H9 (cell line): ENCODE measurements at regions not wholly inside any gene's neighbourhood (a gene's known extent, or its start where the extent isn't known, plus 50 kb on each side); places are given as distances from the start of the nearest gene placed in this dataset.

Experiments
- DNase-seq: peaks from one replicate; pipeline ENCODE4 v3.0.0-alpha.2; 2017
- H2AFZ ChIP-seq: one replicate; pipeline ENCODE4 v1.6.1; 2013; ENCODE audit warnings: mild to moderate bottlenecking, low read length, control low read depth, moderate library complexity
- H2AK5ac ChIP-seq: 2 replicates; pipeline ENCODE4 v1.6.1; 2013; ENCODE audit warnings: low read length, control low read depth, mixed read lengths; ENCODE audit not compliant: insufficient read length
- H2BK120ac ChIP-seq: one replicate; pipeline ENCODE4 v1.6.1; 2013; ENCODE audit warnings: low read depth, mild to moderate bottlenecking, low read length, control low read depth, inconsistent platforms; ENCODE audit not compliant: poor library complexity, severe bottlenecking
- H2BK12ac ChIP-seq: 2 replicates; pipeline ENCODE4 v1.6.1; 2013; ENCODE audit warnings: low read length, control low read depth, mixed read lengths, low read depth; ENCODE audit not compliant: insufficient read length
- H2BK15ac ChIP-seq: 2 replicates; pipeline ENCODE4 v1.6.1; 2013; ENCODE audit warnings: low read depth, low read length, control low read depth
- H2BK20ac ChIP-seq: one replicate; pipeline ENCODE4 v1.6.1; 2013; ENCODE audit warnings: low read depth, mild to moderate bottlenecking, low read length, control low read depth, inconsistent platforms; ENCODE audit not compliant: poor library complexity, severe bottlenecking
- H2BK5ac ChIP-seq: 2 replicates; pipeline ENCODE4 v1.6.1; 2013; ENCODE audit warnings: low read length, control low read depth, mixed read lengths; ENCODE audit not compliant: insufficient read length
- H3K14ac ChIP-seq: 2 replicates; pipeline ENCODE4 v1.6.1; 2013; ENCODE audit warnings: low read length, control low read depth; ENCODE audit not compliant: insufficient read depth
- H3K18ac ChIP-seq: 2 replicates; pipeline ENCODE4 v1.6.1; 2013; ENCODE audit warnings: low read depth, mild to moderate bottlenecking, mixed read lengths, low read length, control low read depth; ENCODE audit not compliant: insufficient read length
- H3K23ac ChIP-seq: 2 replicates; pipeline ENCODE4 v1.6.1; 2013; ENCODE audit warnings: low read length, control low read depth, mixed read lengths, low read depth; ENCODE audit not compliant: insufficient read length
- H3K23me2 ChIP-seq: 2 replicates; pipeline ENCODE4 v1.6.1; 2013; ENCODE audit warnings: low read depth, mild to moderate bottlenecking, mixed read lengths, low read length, control low read depth; ENCODE audit not compliant: insufficient read length, poor library complexity, severe bottlenecking
- H3K27ac ChIP-seq: 2 replicates; pipeline ENCODE4 v1.5.1; 2013; ENCODE audit warnings: low read length, control low read depth, mixed read lengths, low read depth; ENCODE audit not compliant: insufficient read length
- H3K27me3 ChIP-seq: 2 replicates; pipeline ENCODE4 v1.6.1; 2013; ENCODE audit warnings: low read length, control low read depth, inconsistent platforms; ENCODE audit not compliant: insufficient read depth
- H3K4ac ChIP-seq: 2 replicates; pipeline ENCODE4 v1.6.1; 2013; ENCODE audit warnings: low read depth, mild to moderate bottlenecking, control low read depth, inconsistent platforms, low read length, moderate library complexity
- H3K4me1 ChIP-seq: 2 replicates; pipeline ENCODE4 v1.6.1; 2013; ENCODE audit warnings: low read length, control low read depth, inconsistent platforms; ENCODE audit not compliant: insufficient read depth
- H3K4me2 ChIP-seq: 2 replicates; pipeline ENCODE4 v1.6.1; 2013; ENCODE audit warnings: low read length, control low read depth, mixed read lengths; ENCODE audit not compliant: insufficient read length, insufficient read depth
- H3K56ac ChIP-seq: 2 replicates; pipeline ENCODE4 v1.6.1; 2013; ENCODE audit warnings: low read depth, mild to moderate bottlenecking, mixed read lengths, low read length, control low read depth; ENCODE audit not compliant: insufficient read length
- H3K79me1 ChIP-seq: 2 replicates; pipeline ENCODE4 v1.6.1; 2013; ENCODE audit warnings: low read depth, mild to moderate bottlenecking, moderate library complexity, low read length, control low read depth, inconsistent platforms; ENCODE audit not compliant: insufficient read depth, poor library complexity, severe bottlenecking
- H3K79me2 ChIP-seq: 2 replicates; pipeline ENCODE4 v1.6.1; 2013; ENCODE audit warnings: low read length, control low read depth, inconsistent platforms; ENCODE audit not compliant: insufficient read depth
- H3K9ac ChIP-seq: 2 replicates; pipeline ENCODE4 v1.6.1; 2013; ENCODE audit warnings: low read length, control low read depth, mixed read lengths; ENCODE audit not compliant: insufficient read length; ENCODE audit errors: extremely low read depth
- H3K9me3 ChIP-seq: one replicate; pipeline ENCODE4 v1.6.1; 2013; ENCODE audit warnings: low read depth, low read length, inconsistent platforms; ENCODE audit not compliant: control insufficient read depth
- H3T11ph ChIP-seq: one replicate; pipeline ENCODE4 v1.6.1; 2013; ENCODE audit warnings: mild to moderate bottlenecking, low read length, control low read depth, inconsistent platforms
- H4K20me1 ChIP-seq: one replicate; pipeline ENCODE4 v1.6.1; 2013; ENCODE audit not compliant: control insufficient read depth, insufficient read length, insufficient read depth
- H4K5ac ChIP-seq: 2 replicates; pipeline ENCODE4 v1.6.1; 2013; ENCODE audit warnings: low read depth, mild to moderate bottlenecking, mixed read lengths, low read length, control low read depth; ENCODE audit not compliant: insufficient read length
- H4K8ac ChIP-seq: replicated peaks from 2 replicates; pipeline ENCODE4 v1.6.1; 2013; ENCODE audit warnings: low read length, control low read depth, mixed read lengths, low read depth; ENCODE audit not compliant: insufficient read length
- H4K91ac ChIP-seq: 2 replicates; pipeline ENCODE4 v1.6.1; 2013; ENCODE audit warnings: low read depth, mild to moderate bottlenecking, moderate library complexity, mixed read lengths, low read length, control low read depth; ENCODE audit not compliant: insufficient read length
- H3K27ac Mint-ChIP-seq, 3 experiments: 2 replicates in 2 of 3; 3 replicates in 1 of 3; pipeline ENCODE4 v1.8.0; 2020 to 2021; ENCODE audit warnings: mixed read lengths in 3 of 3, mild to moderate bottlenecking in 1 of 3, moderate library complexity in 1 of 3
- H3K27me3 Mint-ChIP-seq: 2 replicates; pipeline ENCODE4 v1.8.0; 2021; ENCODE audit warnings: low read depth, mild to moderate bottlenecking, moderate library complexity, mixed read lengths
- H3K36me3 Mint-ChIP-seq, 3 experiments: 2 replicates in 2 of 3; 3 replicates in 1 of 3; pipeline ENCODE4 v1.8.0; 2020 to 2021; ENCODE audit warnings: low read depth in 3 of 3, mixed read lengths in 3 of 3; ENCODE audit not compliant: insufficient read depth in 1 of 3
- H3K4me1 Mint-ChIP-seq, 2 experiments: 2 replicates each; pipeline ENCODE4 v1.8.0; 2020; ENCODE audit warnings: mixed read lengths in 2 of 2
- H3K4me3 Mint-ChIP-seq, 2 experiments: 2 replicates in 1 of 2; 3 replicates in 1 of 2; pipeline ENCODE4 v1.8.0; 2020 to 2021; ENCODE audit warnings: mild to moderate bottlenecking in 2 of 2, mixed read lengths in 2 of 2, moderate library complexity in 1 of 2
- H3K9me3 Mint-ChIP-seq, 2 experiments: 2 replicates in 1 of 2; 3 replicates in 1 of 2; pipeline ENCODE4 v1.8.0; 2020; ENCODE audit warnings: mild to moderate bottlenecking in 2 of 2, mixed read lengths in 2 of 2, moderate library complexity in 1 of 2
- CTCF ChIP-seq: fragments of 200-600 bp; sonication (generic); conservative IDR thresholded peaks from 3 replicates; pipeline ENCODE4 v1.8.0; 2021; ENCODE audit warnings: antibody characterized with exemption, mild to moderate bottlenecking
- WGBS: extraction: QIAGEN DNeasy Blood & Tissue Kit; methylation state at CpG from one replicate; pipeline ENCODE4 v1.1.7; 2013; ENCODE audit warnings: missing lambda C conversion rate, low lambda C conversion rate, mixed read lengths; ENCODE audit not compliant: insufficient read length; ENCODE audit errors: extremely low coverage; 5-methylcytosine and 5-hydroxymethylcytosine counted together

GRCh38 chr21:43323244-43324005, 103.5 kb downstream of the SIK1 start:
- no CpG with 5 or more reads among the region's 23 CpGs for WGBS
- no peak for TF ChIP-seq CTCF

More at GRCh38 chr21:43323244-43324005, 103.5 kb downstream of the SIK1 start:
- H2AFZ ChIP-seq = no peak overlapping the region
- Mint-ChIP-seq H3K4me1 (peaks cover 5 to 14% of the 10 kb centered on the region in 2 experiments; a peak in 3 of 4 replicates), H3K4me3 (no peak overlapping the region), H3K27ac (0 out of 7 replicates have a peak overlapping the region, but pooled peaks of 1 of the 3 experiments have one; percentile 15), H3K9me3 (peaks cover under 1 to 8% of the 10 kb centered on the region in 2 experiments; a peak in 3 of 5 replicates), H3K36me3 (peaks cover 0 to 7% (median 0%) of the 10 kb centered on the region in 3 experiments; a peak in 2 of 7 replicates), H3K27me3 (no peaks in the 10 kb centered on the region; the same call in 1 of the 2 replicates)
- H2AK5ac ChIP-seq = no peak overlapping the region
- no peak overlapping the region for H3K27ac ChIP-seq
- H3K4ac ChIP-seq = no peak overlapping the region
- no peak overlapping the region for H2BK20ac ChIP-seq
- no peak overlapping the region for H3K9ac ChIP-seq
- no peak overlapping the region for H2BK5ac ChIP-seq
- H3K9me3 ChIP-seq = no peaks in the 10 kb centered on the region
- no peak overlapping the region for H3T11ph ChIP-seq
- H4K8ac ChIP-seq = no peak overlapping the region
- no peak overlapping the region for H4K5ac ChIP-seq
- no peak overlapping the region for H3K18ac ChIP-seq
- no peaks in the 10 kb centered on the region for H3K27me3 ChIP-seq
- no peaks in the 10 kb centered on the region for H3K23me2 ChIP-seq
- H2BK15ac ChIP-seq = no peak overlapping the region
- H3K23ac ChIP-seq = no peak overlapping the region
- no peaks in the 10 kb centered on the region for H3K79me1 ChIP-seq
- no peak overlapping the region for H2BK120ac ChIP-seq
- no peaks in the 10 kb centered on the region for H3K4me1 ChIP-seq
- no peak for DNase-seq
- H3K4me2 ChIP-seq = no peak overlapping the region
- H3K79me2 ChIP-seq = no peaks in the 10 kb centered on the region
- H3K56ac ChIP-seq = no peak overlapping the region
- H4K20me1 ChIP-seq = no peaks in the 10 kb centered on the region
- no peak overlapping the region for H3K14ac ChIP-seq
- H2BK12ac ChIP-seq = no peak overlapping the region
- no peak overlapping the region for H4K91ac ChIP-seq
